ENCODE measurements at regions not wholly inside any gene's neighbourhood (a gene's known extent, or its start where the extent isn't known, plus 50 kb on each side); places are given as distances from the start of the nearest gene placed in this dataset.

DNA sequence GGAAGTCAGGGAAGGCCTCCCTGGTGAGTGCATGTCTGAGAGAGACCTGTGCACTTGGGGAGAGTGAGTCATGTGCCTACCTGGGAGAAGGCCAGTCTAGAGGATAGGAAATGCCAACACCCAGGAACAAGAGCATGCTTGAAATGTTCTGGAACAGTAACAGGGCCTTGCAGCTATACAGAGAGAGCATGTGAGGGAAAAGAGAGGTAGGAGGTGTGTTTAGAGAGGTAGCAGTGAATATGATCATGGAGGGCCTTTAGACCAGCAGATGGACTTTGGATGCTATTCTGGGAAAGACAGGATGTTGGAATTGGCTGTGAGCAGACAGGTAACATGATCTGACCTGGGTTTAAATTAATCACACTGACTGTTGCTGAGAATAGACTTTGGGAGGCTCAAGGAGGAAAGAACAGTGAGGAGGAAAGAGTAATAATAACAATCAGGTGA, 1143.6 kb downstream of the FLRT2 start:
- DNase-seq (ENCODE audit: low spot score) = no peak
- intact Hi-C loops (cut with DNase I) = no loop called here

DNA sequence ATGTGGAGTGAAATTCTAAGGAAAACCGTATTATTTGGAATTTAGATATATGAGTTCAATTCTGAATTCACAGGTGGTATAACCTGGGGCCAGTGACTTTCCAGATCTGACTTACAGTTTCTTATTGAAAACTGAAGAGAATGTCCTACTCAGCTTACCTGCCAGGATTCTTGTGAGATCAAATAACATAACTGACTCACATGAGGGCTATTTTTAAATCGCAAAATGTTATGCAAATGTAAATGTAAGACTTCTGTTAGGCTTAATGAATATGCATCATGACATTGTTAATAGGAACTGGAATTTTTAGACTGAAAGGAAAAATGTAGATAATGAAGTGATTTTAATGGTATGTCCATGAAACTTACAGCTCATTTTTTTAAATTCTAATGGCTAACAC, 1142.1 kb downstream of the FLRT2 start:
- no peak for DNase-seq (ENCODE audit: low spot score)
- intact Hi-C loops (cut with DNase I) = no loop called here

DNA sequence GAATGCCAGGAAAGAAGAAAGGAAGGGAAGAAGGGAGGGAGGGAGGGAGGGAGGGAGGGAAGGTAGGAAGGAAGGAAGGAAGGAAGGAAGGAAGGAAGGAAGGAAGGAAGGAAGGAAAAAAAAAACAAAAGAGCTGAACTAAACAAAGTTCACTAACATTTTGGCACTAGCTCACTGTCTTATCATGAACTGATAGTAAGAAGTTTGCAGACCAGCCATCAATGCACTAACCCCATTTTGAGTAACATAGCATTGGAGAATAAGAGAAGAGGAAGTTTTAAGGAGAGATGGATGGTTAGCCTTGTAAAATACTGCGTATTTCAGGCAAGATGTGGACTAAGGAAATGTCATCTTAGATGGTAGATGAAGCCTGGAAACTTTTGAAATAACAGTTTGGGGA, 1136.0 kb downstream of the FLRT2 start:
- DNase-seq (ENCODE audit: low spot score) = no peak
- intact Hi-C loops (cut with DNase I) = no loop called here

DNA sequence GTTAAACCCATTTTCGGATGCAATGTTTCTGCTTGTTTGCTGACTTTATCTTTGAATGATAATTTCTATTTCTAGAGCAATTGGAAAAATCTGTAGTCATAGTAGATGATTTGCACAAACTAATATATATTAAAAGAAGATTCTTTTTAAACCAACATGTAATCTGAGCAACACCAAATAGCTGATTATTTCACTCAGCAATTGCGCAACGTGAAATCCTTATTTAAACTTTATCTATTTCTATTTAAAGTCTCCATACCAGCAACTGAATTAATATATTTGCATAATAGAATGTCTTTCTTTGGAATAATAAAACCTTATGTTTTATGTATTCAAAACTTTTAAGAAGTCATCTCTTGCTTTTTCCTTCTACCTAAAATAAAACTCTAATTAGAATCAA, 1132.4 kb downstream of the FLRT2 start:
- intact Hi-C loops (cut with DNase I) = no loop called here

DNA sequence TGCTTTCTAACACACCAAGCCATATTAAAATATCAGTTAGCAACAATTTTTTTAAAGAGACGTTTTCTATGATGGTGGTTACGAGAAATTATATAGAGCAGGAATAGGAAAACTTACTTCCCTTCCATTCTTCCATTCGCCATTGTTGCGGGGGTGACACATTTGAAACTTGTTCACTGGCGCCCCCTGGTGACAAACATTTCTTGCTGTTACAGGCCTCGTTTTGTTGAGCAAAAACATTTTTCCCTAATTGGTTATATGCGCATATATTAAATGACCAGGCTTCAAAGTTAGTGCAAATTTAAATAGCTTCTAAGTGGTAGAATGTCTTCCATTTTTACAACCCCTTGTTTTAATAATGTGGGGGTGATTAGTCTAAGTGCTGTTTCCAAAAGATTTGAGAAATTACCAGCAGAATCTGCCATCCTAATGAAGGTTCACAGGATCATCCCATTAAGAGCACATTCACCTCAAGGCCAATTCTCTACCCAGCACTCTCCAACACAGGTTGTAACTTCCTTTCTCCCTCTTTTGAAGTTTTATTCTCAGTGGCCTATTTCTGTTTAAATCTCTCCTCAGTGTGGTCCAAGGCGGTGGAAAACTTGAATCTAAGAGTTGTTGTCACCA, 1124.7 kb downstream of the FLRT2 start:
- no peak for DNase-seq (ENCODE audit: low spot score)
- intact Hi-C loops (cut with DNase I) = no loop called here

More for the DNA sequence above, 1132.4 kb downstream of the FLRT2 start:
- no peak for DNase-seq (ENCODE audit: low spot score)

DNA sequence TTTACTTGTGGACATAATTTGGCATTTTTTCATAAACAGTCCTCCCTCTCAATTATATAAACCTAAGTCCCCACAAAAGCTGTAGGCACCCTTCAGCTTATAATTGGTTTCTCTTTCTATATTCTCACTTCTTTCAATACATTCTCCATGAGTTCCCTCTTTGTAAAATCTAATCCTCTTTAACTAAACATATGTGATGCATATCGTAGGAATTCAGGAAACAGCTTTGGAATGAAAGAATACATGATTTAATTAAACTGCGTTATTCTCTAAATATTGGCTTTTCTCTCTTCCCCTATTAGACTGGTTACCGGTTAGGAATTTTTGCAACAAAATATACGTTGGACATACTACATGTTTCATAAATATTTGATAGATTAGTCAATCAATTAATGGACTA, 1122.6 kb downstream of the FLRT2 start:
- intact Hi-C loops (cut with DNase I) = no loop called here
- no peak for DNase-seq (ENCODE audit: low spot score)

DNA sequence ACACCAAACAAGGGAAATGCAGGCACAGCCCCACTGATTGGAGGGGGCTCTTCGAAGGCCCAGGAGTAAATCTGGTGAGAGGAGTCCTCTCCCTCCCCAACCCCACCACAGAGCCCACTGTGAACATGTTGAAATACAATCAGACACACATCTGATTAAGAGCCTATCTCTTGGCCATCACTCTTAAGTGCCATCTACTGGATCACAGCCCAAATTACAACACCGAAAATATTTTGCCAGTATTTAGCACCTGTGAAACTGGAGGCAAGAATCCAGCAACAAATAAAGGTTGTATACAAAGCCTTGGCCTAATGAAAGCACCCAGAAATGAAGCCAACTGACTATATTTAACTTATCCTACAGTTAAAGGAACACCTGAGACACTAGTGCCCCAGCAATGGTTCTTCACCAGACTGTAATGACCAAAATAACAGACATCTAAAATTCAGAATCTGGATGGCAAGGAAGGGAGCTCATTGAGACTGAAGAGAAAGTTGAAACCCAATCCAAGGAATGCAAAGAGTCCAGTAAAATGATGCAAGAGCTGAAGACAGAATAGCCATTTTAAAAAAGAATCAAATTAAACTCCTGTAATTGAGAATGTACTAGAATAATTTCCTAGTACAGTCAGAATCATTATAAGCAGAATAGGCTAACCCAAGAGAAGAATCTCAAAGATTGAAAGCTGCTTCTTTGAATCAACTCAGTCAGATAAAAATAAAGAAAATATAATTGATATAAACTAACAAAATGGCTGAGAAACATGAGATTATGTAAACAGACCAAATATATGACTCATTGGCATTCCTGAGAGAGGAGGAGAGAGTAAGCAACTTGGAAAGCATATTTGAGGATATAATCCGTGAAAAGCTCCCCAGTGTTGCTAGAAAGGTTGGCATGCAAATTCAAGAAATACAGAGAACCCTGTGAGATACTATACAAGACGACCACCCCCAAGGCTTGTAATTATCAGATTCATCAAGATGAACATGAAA, 1117.0 kb downstream of the FLRT2 start:
- no peak for DNase-seq (ENCODE audit: low spot score)
- intact Hi-C loops (cut with DNase I) = no loop called here

DNA sequence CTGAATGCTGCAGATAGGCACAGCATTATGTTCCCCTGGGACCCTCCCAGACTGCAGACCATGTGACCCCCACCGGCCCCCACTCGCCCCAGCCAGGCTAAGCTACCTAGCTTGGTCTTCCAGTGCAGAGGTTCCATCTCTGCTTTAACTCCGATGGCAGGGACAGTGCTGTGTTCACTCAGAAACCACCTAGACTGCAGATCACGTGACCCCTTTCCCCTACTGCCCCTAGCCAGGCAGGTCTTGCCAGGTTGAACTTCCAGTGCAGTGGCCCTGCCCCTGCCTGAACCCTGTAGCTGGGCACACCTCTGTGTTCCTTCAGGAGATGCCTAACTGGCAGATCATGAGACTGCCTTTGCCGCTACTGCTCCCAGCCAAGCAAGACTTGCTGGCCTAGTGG, 1116.2 kb downstream of the FLRT2 start:
- no peak for DNase-seq (ENCODE audit: low spot score)
- intact Hi-C loops (cut with DNase I) = no loop called here

DNA sequence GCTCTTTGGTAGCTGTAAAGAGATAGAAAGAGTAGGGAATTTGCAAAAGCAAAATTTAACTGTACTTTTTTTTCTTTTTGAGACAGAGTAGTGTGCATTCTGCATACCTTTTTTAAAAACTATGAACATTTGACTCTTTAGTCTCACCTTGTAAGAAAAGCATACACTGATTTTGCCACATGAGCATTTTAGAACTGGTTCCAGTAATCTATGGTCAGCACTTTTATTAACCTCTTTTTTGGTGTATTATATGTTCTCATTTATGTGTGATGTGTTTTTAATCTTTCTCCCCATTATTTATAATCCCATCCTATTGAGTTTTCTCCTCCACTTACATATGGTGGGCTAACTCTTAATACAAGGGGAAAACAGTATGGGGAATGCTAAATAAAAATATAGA, 1111.4 kb downstream of the FLRT2 start:
- no peak for DNase-seq (ENCODE audit: low spot score)
- intact Hi-C loops (cut with DNase I) = no loop called here

DNA sequence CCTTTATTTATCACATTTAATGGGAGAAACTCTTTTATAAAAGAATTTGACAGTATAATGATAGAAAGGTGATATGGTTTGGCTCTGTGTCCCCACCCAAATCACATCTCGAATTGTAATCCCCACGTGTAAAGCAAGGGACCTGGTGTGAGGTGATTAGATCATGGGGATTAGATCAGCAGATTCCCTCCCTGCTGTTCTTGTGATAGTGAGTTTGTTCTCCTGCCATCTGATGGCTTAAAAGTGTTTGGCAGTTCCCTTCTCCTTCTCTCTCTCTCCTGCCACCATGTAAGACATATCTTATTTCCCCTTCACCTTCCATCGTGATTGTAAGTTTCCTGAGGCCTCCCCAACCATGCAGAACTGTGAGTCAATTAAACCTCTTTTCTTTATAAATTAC, 1110.3 kb downstream of the FLRT2 start:
- DNase-seq (ENCODE audit: low spot score) = no peak
- intact Hi-C loops (cut with DNase I) = no loop called here

DNA sequence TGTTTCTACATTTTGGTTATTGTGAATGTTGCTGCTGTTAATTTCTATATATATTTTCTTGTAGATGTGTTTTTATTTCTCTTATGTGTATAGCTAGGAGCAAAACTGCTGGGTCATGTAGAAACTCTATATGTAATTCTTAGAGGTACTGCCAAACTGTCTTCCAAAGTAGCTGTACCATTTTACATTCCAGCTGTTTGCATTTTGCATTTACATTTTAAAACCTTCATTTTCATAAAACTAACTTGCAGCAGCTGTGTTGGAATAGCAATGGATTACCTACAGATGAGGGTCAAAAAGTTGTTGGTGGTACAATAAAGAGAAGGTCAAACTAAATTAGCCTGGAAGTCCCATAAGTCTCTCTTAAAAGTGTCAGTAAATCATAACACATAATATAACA, 1109.7 kb downstream of the FLRT2 start:
- DNase-seq (ENCODE audit: low spot score) = no peak
- intact Hi-C loops (cut with DNase I) = no loop called here

DNA sequence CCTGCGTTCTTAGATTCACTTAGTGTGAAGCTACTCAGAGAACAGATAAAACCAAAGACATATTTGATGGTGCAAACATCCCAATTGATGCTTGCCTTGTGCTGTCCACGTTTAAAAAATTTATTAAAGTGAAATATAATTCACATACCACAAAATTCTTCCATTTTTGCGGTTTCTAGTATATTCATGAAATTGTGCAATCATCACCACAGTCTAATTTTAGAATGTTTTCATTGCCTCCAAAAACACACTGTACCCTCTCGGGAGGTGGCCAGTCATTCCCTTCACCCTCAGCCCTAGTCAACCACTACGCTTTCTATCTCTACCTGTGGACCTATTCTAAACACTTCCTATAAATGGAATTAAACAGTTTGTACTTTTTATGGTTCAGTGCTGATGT, 1109.2 kb downstream of the FLRT2 start:
- DNase-seq (ENCODE audit: low spot score) = no peak
- intact Hi-C loops (cut with DNase I) = no loop called here

DNA sequence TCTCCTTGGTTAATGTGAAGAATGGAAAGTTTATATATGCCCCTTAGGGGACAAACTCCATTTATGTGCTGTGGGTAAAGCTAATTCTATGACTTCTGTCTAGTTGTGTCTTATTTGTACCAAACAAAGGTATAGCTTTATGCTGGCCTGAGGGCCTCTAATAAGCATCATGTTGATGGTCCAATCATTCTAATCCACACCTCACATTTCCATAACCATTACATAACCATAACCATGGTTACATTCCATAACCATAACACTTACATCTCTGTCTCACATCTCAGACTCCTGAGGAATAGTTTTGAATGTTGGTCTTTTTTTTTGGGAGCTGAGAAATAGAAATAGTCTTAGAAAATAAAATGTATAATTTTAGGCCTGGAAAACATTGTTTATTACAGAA, 1097.1 kb downstream of the FLRT2 start:
- DNase-seq (ENCODE audit: low spot score) = no peak
- intact Hi-C loops (cut with DNase I) = no loop called here

DNA sequence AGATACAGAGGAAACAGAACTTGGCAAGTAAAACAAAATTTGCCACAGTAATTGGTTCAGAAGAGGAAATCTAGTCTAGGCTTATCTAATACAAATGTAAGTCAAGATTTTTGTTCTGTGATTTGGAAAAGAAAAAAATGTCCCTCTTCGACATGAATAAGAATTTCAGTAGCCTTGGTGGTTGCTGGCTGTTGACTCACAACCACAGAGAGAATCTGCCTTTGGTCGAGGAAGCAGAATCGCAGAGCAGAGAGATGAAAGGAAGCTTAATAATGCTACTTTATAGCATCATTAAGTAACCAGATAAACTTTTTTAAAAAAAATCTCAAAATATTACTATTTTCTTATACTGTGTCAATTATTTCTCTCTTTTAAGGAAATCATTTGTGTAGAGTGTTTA, 1096.6 kb downstream of the FLRT2 start:
- intact Hi-C loops (cut with DNase I) = no loop called here
- DNase-seq (ENCODE audit: low spot score) = no peak

DNA sequence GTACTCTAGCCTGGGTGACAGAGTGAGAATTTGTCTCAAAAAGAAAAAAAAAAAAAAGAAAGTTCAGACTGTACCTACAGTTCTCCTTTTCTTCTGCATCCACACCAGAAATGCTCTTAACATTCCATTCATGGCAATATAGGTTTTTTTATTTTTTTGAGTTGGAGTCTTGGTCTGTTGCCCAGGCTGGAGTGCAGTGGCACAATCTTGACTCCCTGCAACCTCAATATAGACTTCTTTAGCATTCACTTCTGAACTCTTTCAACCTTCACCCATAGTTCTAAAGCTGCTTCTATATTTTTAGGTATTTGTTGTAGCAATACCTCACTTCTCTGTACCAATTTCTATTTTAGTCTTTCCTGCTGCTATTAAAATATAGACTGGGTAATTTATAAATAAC, 1095.7 kb downstream of the FLRT2 start:
- DNase-seq (ENCODE audit: low spot score) = no peak
- intact Hi-C loops (cut with DNase I) = no loop called here

DNA sequence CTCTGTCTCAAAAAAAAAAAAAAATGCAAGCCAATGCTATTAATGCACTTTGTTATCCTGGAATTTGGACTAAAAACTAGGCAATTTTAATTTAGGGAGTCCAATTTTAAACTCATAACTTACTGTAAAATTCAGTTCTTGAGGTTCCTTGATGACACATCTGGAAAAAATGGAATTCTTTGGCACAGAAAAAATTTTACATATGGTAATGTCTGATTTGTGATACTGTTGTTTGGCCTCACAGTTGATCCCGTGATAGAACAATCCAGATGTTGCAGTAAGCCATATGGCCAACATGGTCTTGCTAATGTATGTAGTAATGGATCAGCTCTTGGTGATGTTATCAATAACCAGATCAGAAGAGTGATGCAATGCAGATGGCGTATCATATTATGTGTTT, 1089.8 kb downstream of the FLRT2 start:
- intact Hi-C loops (cut with DNase I) = no loop called here
- DNase-seq (ENCODE audit: low spot score) = no peak

DNA sequence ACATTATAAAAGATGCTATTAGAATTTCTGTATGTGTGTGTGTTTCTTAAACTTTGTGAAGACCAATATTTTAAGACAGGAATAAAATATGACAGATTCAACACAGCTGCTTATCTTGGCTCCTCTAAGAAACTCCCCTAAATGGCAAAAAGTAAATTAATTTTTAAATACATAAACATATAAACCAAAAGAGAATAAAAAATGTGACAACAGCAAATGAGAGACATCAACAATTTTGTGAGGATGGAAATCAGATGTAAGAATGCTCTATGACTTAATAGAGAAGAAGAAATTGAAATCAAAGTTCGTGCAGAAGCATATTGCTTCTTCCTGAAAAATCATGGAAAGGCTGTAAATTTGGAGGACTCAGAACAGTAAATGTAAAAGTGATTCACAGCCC, 1083.8 kb downstream of the FLRT2 start:
- DNase-seq (ENCODE audit: low spot score) = no peak
- intact Hi-C loops (cut with DNase I) = no loop called here

DNA sequence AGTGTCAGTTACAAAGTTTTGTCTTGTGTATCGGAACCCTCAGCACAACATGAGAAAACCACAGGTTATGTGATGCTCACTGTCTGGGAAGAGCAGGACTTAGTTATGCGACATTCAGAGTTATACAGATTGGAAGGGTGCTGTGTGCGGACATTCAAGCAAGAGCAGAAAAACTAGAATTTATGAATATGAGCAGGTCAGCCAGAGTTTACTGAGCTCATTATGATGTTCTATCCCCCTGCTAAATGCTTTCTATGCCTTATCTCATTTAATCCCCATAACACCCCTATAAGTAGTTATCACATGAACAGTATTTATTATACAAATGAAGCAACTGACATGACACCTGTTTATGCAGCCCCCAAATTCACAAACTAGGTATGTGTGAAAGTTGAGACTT, 1083.2 kb downstream of the FLRT2 start:
- DNase-seq (ENCODE audit: low spot score) = no peak
- intact Hi-C loops (cut with DNase I) = no loop called here

DNA sequence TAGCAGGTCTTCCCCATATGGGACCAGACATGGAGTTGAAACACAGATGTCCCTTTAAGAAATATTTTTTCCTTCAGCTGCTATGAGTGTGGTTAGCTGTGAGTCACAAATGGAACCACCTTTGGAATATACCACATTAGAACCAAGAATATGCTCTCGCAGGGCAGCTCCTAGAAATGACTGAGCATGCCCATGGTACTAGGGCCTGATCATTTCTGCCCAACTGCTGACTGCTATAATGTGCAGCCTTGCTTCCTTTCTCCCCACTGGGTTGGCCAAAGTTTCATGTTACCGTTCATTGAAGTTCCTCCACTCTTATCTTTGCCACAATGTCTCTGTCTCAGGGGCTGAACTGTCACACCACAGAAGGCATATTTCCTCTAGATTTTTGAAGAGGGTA, 1074.6 kb downstream of the FLRT2 start:
- intact Hi-C loops (cut with DNase I) = no loop called here
- no peak for DNase-seq (ENCODE audit: low spot score)

DNA sequence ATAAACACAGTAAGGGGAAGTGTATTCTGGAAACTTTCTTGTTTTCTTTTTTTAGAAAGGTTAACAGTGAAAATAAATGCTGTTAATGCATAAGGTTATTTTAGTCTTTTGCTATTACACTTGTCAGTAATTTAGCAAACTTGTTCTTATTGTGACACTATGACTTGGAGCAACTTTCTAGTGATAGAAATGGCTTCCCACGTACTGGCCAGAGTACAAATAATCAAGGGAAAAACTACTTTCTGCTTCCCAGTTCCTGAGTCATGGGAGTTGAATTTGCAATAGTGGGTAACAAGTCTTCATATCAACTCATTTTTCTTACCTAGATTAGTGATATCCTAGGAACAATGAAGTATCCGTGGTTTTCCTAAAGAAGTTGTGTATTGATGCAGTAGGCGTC, 1072.3 kb downstream of the FLRT2 start:
- intact Hi-C loops (cut with DNase I) = no loop called here
- DNase-seq (ENCODE audit: low spot score) = no peak

DNA sequence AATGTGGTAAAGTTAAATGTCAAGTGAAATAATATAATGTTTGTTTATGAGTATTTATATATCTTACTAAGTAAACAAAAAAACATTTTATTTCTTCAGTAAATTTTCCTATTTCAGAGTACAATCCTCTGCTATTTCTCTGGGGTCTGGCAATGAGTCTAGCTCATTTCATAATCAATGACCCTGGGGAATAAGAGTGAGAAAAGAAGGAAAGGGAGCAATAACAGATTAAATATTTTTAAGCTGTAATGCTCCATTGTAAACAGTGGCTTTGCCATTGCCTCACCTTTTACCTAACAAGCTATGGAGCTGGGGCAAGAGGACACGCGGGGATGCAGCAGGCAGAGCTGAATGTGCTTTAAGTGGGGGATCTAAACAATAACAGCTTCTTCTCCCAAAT, 1071.9 kb downstream of the FLRT2 start:
- intact Hi-C loops (cut with DNase I) = no loop called here
- no peak for DNase-seq (ENCODE audit: low spot score)

All from posterior vena cava (tissue), 2 donors.